ENCODE measurements at regions not wholly inside any gene's neighbourhood (a gene's known extent, or its start where the extent isn't known, plus 50 kb on each side); places are given as distances from the start of the nearest gene placed in this dataset.
"Not testable (repeated sequence)": the region's sequence is repeated elsewhere in the genome, so short reads cannot be mapped to it uniquely, and the experiment has no call there.

DNA sequence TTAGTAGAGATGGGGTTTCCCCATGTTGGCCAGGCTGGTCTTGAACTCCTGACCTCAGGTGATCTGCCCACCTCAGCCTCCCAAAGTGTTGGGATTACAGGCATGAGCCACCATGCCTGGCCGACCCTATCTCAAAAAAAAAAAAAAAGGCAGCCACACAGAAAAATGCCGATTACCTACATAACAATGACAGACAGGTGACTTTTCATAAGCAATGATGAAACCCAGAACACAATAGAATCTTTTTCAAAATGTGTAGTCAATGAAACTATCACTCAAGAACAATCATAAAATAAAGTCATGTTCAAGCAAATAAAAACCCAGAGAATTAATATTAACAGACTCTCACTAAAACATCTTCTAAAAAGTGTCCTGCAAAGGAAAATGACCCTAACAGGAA lies 135.6 kb upstream of the MVB12B start:
- not testable (repeated sequence) for DNase-seq

GRCh38 chr9:126198854-126199253 lies 127.8 kb upstream of the MVB12B start:
- no peak for DNase-seq

DNA sequence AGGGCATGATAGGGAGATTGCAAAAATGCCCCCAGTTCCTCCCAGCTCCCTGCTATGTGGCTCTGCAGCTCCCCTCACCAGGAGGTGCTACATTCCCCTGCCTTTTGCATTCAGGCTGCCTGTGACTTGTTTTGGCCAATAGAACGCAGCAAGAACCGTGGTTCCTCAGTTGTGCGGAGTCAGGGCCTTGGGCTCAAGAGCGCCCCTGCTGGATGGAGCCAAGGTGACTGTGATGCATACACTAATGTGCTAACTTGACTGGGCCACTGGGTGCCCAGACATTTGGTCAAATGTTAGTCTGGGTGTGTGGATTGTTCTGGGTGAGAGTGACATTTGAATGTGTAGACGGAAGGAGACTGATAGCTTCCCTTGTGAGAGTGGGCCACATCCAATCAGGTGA lies 123.3 kb upstream of the MVB12B start:
- no peak for DNase-seq

DNA sequence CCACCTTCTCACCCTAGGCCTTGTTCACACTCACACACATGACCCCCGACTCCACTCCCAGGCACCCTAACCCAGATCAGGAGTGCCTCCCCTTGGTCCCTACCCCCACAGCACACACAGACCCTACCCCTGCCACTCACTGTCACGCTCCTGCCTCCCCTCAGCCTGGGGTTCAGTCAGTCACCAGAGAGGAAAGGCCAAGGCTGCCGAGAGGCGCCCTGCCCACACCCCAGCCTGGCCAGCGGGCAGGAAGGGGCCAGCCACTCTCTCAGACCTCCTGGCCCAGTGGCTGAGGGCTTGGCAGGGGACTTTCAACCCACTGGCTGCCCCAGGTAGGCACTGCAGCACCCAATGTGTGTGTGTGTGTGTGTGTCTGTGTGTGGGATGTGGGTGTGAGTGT lies 122.4 kb upstream of the MVB12B start:
- DNase-seq, result no peak

GRCh38 chr9:126204708-126205225 lies 121.9 kb upstream of the MVB12B start:
- DNase-seq, result no peak

GRCh38 chr9:126205265-126205664 lies 121.4 kb upstream of the MVB12B start:
- DNase-seq, result no peak

GRCh38 chr9:126205845-126206498 lies 120.7 kb upstream of the MVB12B start:
- DNase-seq, result no peak

DNA sequence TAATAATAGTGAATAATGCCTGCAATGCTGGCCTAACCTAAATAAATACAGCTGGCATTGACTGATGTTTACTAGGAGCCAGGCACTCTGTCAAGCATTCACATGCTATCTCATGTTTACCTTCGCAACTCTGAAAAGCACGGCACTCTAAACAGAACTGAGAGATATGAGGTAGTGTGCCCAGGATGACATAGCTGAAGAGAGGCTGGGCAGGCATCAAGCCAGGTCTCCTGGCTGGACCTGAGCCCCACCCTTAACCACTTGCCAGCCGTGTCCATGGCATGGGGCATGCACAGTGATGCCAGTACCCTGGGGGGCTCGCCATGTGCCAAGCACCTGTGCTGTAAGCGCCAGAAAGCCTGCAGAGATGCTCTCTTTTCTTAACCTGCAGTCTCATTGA lies 119.4 kb upstream of the MVB12B start:
- DNase-seq, result no peak

DNA sequence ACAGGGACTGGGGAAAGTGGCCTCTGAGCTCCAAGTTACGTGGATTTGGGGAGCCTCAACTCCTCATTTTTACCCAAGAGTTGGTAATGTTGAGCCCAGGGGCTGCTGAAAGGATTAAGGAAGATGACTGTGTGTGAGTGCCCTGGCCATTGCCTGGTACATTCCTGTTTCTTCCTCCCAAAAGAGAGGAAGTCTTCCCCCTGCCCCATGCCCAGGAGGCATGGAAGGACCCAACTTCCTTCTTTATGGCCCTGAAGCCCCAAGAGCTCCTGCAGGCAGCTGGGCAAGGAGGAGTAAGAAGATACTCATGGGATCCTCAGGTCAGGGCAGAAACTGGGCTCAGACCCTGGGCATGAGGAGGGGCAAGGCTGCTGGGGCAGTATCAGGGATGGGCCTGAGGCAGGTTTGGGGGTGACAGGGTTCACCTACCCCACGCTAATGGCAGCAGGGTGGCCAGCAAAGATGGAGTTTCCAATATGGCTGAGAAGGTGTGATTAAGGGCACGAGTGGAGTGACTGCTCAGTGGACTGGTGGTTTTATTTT lies 118.3 kb upstream of the MVB12B start:
- no peak for DNase-seq

GRCh38 chr9:126211441-126212074 lies 115.1 kb upstream of the MVB12B start:
- no peak for DNase-seq

- no peak for DNase-seq
Observed at GRCh38 chr9:126215486-126215885, 111.1 kb upstream of the MVB12B start.

GRCh38 chr9:126216826-126217225 lies 109.8 kb upstream of the MVB12B start:
- DNase-seq, result no peak

- no peak for DNase-seq
Observed at GRCh38 chr9:126217250-126217653, 109.4 kb upstream of the MVB12B start.

GRCh38 chr9:126217797-126218196 lies 108.8 kb upstream of the MVB12B start:
- no peak for DNase-seq

GRCh38 chr9:126218359-126219125 lies 108.1 kb upstream of the MVB12B start:
- DNase-seq, result no peak

DNA sequence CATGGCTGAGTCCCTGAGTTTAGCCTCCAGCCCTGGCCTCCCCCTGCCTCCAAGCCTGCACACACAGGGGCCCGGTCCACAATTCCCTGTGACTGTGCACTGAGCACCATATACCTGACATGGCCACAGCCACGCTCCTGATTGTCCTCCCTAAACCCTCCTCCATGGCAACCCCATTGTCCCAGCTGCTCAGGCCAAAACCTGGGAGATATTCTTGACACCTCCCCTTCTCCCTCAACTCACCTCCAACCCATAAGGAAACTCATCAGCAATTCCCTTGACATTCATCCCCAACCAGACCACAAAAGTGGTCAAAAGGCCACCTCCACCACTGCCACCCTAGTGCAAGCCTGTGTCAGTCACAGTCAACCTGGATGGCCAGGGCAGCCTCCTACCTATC lies 107.5 kb upstream of the MVB12B start:
- no peak for DNase-seq

DNA sequence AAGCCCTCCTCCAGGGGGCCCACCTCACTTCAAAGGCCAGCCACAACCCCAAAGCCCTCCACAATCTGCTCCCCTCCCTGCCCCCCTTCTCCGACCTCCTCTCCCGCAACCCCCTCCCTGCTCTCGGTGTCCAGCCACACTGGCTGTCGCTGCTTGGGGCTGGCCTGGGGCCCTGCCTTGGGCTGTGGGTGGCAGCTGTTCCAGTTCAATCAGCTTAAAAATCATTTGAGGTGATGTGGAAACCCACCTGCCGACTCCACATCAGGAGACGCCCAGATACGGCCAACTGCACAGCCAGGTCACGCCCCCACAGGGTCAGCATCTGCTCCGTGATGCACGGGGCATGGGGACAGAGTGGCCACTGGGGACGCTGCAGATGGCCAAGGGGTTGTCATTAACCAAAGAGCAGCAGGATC lies 107.0 kb upstream of the MVB12B start:
- no peak for DNase-seq

GRCh38 chr9:126221480-126221879 lies 105.1 kb upstream of the MVB12B start:
- DNase-seq, result no peak

DNA sequence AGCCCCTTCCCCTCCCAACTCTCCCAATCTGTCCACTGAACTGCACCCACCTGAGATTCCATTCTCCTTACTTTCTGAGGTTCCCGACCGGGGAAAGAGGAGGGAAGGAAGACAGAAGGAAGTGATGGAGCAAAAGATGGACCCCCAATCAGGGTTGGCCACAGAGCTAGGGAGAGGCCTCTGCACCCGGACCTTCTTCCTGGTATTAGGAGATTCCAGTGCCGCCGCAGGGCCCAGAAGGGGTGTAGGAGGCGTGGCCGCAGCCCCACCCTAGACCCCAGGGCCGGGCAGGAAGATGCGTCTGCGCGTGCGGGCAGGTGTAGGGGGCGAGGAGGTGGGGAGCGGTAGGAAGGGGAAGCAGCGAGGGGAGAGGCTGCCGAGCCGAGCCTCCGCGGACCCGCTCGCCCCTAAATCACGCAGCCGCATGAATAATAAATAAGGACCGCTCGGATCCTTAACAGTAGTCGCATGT lies 104.2 kb upstream of the MVB12B start:
- DNase-seq, result no peak

GRCh38 chr9:126222835-126223431 lies 103.7 kb upstream of the MVB12B start:
- no peak for DNase-seq

DNA sequence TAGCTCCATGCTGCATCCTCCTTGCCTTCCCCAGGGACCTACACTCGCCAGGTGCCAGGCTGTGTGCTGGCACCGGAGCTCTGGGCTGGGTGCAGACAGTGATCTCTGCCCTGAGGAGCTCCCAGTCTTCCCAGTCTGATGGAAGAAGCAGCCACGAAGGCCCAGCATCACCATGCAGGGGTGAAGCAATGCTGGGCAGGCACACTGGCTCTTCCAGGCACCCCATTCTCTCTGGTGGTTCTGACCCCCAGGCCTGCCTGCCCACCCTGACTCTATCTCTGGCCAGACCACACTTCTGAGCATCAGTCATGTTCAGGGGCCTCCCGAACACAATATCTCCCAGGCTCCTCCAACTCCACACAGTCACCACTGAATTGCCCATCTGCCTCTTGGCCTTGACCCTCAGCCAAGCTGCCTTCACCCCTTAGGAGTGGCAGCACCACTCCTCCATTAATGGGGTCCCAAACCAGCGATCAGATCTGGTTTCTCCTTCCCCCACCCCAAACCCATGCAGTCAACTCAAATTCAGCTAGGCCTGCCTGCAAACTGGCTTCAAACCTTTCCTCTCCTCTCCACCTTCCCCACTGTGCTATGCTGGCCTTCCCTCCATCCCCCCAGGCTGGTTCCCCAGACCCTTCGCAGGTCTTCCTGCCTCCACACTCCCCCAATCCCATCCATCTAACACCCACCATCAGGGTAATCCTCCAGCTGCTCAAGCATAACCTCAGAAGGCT lies 102.7 kb upstream of the MVB12B start:
- no peak for DNase-seq
